ENCODE measurements at regions not wholly inside any gene's neighbourhood (a gene's known extent, or its start where the extent isn't known, plus 50 kb on each side); places are given as distances from the start of the nearest gene placed in this dataset.

GRCh38 chr3:30553641-30554316, 52.6 kb upstream of the TGFBR2 start:
- H3K36me3 Mint-ChIP-seq (ENCODE audit: low read depth, unreplicated experiment), result no peaks in the 10 kb centered on the region
- no peak for DNase-seq (ENCODE audit: low spot score)
- no peaks in the 10 kb centered on the region for H3K9me3 Mint-ChIP-seq (ENCODE audit: unreplicated experiment)
- peaks cover 40% of the 10 kb centered on the region for H3K4me1 Mint-ChIP-seq (ENCODE audit: unreplicated experiment)
- peaks cover 4% of the 10 kb centered on the region for H3K27me3 Mint-ChIP-seq (ENCODE audit: unreplicated experiment)
- no peak overlapping the region for H3K4me3 Mint-ChIP-seq (ENCODE audit: unreplicated experiment)
- TF ChIP-seq CTCF (IDR thresholded peaks at IDR 0.05; ENCODE audit: unreplicated experiment), result no peak
- H3K27ac Mint-ChIP-seq (ENCODE audit: unreplicated experiment), result no peak overlapping the region

GRCh38 chr3:30554317-30554690, 52.1 kb upstream of the TGFBR2 start:
- H3K27me3 Mint-ChIP-seq (ENCODE audit: unreplicated experiment), result peaks cover 2% of the 10 kb centered on the region
- DNase-seq (ENCODE audit: low spot score), result no peak
- no peak for TF ChIP-seq CTCF (IDR thresholded peaks at IDR 0.05; ENCODE audit: unreplicated experiment)
- no peak overlapping the region for H3K4me3 Mint-ChIP-seq (ENCODE audit: unreplicated experiment)
- H3K36me3 Mint-ChIP-seq (ENCODE audit: low read depth, unreplicated experiment), result no peaks in the 10 kb centered on the region
- H3K9me3 Mint-ChIP-seq (ENCODE audit: unreplicated experiment), result no peaks in the 10 kb centered on the region
- no peak overlapping the region for H3K27ac Mint-ChIP-seq (ENCODE audit: unreplicated experiment)
- H3K4me1 Mint-ChIP-seq (ENCODE audit: unreplicated experiment), result peaks cover 34% of the 10 kb centered on the region

- H3K9me3 Mint-ChIP-seq (ENCODE audit: unreplicated experiment), result no peaks in the 10 kb centered on the region
Observed at GRCh38 chr3:30555968-30556367, 50.4 kb upstream of the TGFBR2 start.

More at GRCh38 chr3:30555968-30556367, 50.4 kb upstream of the TGFBR2 start:
- peaks cover 18% of the 10 kb centered on the region for H3K4me1 Mint-ChIP-seq (ENCODE audit: unreplicated experiment)
- H3K36me3 Mint-ChIP-seq (ENCODE audit: low read depth, unreplicated experiment), result no peaks in the 10 kb centered on the region
- TF ChIP-seq CTCF (IDR thresholded peaks at IDR 0.05; ENCODE audit: unreplicated experiment), result no peak
- H3K27me3 Mint-ChIP-seq (ENCODE audit: unreplicated experiment), result no peaks in the 10 kb centered on the region
- no peak for DNase-seq (ENCODE audit: low spot score)
- no peak overlapping the region for H3K27ac Mint-ChIP-seq (ENCODE audit: unreplicated experiment)
- H3K4me3 Mint-ChIP-seq (ENCODE audit: unreplicated experiment), result no peak overlapping the region
